Subcutaneous abdominal adipose tissue (tissue), 5 donors: ENCODE measurements at regions not wholly inside any gene's neighbourhood (a gene's known extent, or its start where the extent isn't known, plus 50 kb on each side); places are given as distances from the start of the nearest gene placed in this dataset.
"Not testable (repeated sequence)": the region's sequence is repeated elsewhere in the genome, so short reads cannot be mapped to it uniquely, and the experiment has no call there.

ENCODE experiments used
- H3K27ac ChIP-seq: one replicate; pipeline ENCODE4 v1.7.0; 2013; ENCODE audit warnings: low read depth, mild to moderate bottlenecking, inconsistent platforms, low read length, moderate library complexity
- H3K27me3 ChIP-seq, 5 donors: one replicate each; pipeline ENCODE4 v1.7.0; 2013; ENCODE audit warnings: low read length in 5 of 5, inconsistent platforms in 1 of 5; ENCODE audit not compliant: control insufficient read depth in 5 of 5, insufficient read depth in 4 of 5
- H3K36me3 ChIP-seq, 5 donors: one replicate each; pipeline ENCODE4 v1.7.0; 2013; ENCODE audit warnings: low read length in 5 of 5; ENCODE audit not compliant: control insufficient read depth in 5 of 5, insufficient read depth in 5 of 5
- H3K4me1 ChIP-seq, 5 donors: one replicate each; pipeline ENCODE4 v1.7.0; 2013; ENCODE audit warnings: low read length in 5 of 5, mild to moderate bottlenecking in 3 of 5, moderate library complexity in 1 of 5; ENCODE audit not compliant: control insufficient read depth in 5 of 5, insufficient read depth in 5 of 5
- H3K4me3 ChIP-seq, 5 donors: one replicate each; pipeline ENCODE4 v1.7.0; 2013; ENCODE audit warnings: low read length in 5 of 5, low read depth in 1 of 5
- H3K9ac ChIP-seq, 5 donors: one replicate each; pipeline ENCODE4 v1.7.0; 2013; ENCODE audit warnings: low read length in 5 of 5, mild to moderate bottlenecking in 4 of 5, moderate library complexity in 3 of 5
- H3K9me3 ChIP-seq, 5 donors: one replicate each; pipeline ENCODE4 v1.7.0; 2013; ENCODE audit warnings: low read length in 5 of 5; ENCODE audit not compliant: control insufficient read depth in 5 of 5
- donor health status: healthy.
- donor health status: healthy.
- donor health status: healthy.
- donor health status: healthy.
- donor health status: healthy.

DNA sequence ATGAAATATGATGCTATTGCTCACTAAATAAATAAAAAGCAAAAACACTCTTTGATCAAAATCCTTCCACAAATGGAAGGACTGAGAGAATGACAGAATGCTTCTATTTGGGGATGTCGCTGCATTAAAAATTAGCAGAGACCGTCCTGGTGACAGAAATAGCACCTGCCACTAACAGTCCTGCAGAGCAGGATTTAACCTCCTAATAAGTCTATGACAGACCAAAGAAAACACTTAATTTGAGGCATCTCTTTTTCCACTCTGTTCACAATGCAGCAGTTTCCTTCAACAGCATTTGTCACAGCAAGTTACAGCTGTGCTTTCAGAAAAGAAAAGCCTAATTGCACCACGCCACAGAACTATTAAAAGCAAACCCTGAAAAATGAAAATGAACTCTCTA is 140.6 kb upstream of the BEND6 start:
- Histone ChIP-seq H3K27ac (no peak overlapping the region), H3K4me1 (peaks cover 0 to 8% (median 0%) of the 10 kb centered on the region in 5 donors), H3K36me3 (no peaks in the 10 kb centered on the region), H3K9ac (no peak overlapping the region), H3K9me3 (no peaks in the 10 kb centered on the region), H3K27me3 (no peaks in the 10 kb centered on the region), H3K4me3 (no peak overlapping the region)

- H3K9ac ChIP-seq, H3K36me3 ChIP-seq, H3K4me3 ChIP-seq, H3K9me3 ChIP-seq, H3K27me3 ChIP-seq, H3K27ac ChIP-seq: not testable (repeated sequence)
- H3K4me1 ChIP-seq: peaks cover 0 to 10% (median 0%) of the 10 kb centered on the region in 5 donors
Measured at GRCh38 chr6:56812851-56813250, 142.1 kb upstream of the BEND6 start.

DNA sequence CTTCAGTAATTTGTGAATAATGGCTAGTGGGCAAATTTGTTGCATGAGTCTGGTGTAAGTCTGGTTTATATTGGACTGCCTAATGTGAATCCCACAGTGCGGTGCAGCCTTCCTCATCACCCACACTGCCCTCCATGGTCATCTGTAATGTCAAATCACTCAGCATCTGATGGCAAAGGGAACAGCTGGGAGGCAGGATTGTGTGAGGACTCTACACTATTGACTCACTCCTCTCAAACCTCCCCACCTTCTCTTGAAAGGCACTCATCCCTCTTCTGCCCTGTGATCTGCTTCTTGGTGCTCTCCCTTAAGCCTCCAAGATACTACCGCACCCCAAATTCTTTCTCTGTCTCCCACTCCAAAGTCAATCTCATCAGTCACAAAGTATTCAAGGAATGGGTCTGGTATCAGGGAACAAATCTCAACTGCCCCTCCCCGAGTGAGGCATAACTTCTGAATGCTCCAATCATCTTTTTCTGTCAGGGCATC is 146.0 kb upstream of the BEND6 start:
- peaks cover 0 to 20% (median 10%) of the 10 kb centered on the region in 5 donors for H3K4me1 ChIP-seq
- no peak overlapping the region for H3K9ac ChIP-seq
- H3K27ac ChIP-seq: no peak overlapping the region

GRCh38 chr6:56807989-56808337 is 146.9 kb upstream of the BEND6 start:
- Histone ChIP-seq H3K27ac (no peak overlapping the region), H3K27me3 (no peaks in the 10 kb centered on the region), H3K9me3 (no peaks in the 10 kb centered on the region), H3K9ac (no peak overlapping the region), H3K36me3 (no peaks in the 10 kb centered on the region), H3K4me1 (peaks cover under 1 to 30% (median 20%) of the 10 kb centered on the region in 5 donors), H3K4me3 (no peak overlapping the region)

More for the DNA sequence above, 146.0 kb upstream of the BEND6 start:
- Histone ChIP-seq H3K27me3 (no peaks in the 10 kb centered on the region), H3K4me3 (no peak overlapping the region), H3K9me3 (no peaks in the 10 kb centered on the region), H3K36me3 (no peaks in the 10 kb centered on the region)

- no peak overlapping the region for H3K9ac ChIP-seq
- H3K4me1 ChIP-seq: peaks cover 2 to 35% (median 25%) of the 10 kb centered on the region in 5 donors
- no peaks in the 10 kb centered on the region for H3K36me3 ChIP-seq
- no peaks in the 10 kb centered on the region for H3K9me3 ChIP-seq
- no peaks in the 10 kb centered on the region for H3K27me3 ChIP-seq
- no peak overlapping the region for H3K27ac ChIP-seq
- H3K4me3 ChIP-seq: no peak overlapping the region
Measured at GRCh38 chr6:56807326-56807988, 147.4 kb upstream of the BEND6 start.

GRCh38 chr6:56806368-56806767 is 148.5 kb upstream of the BEND6 start:
- no peaks in the 10 kb centered on the region for H3K36me3 ChIP-seq
- H3K27ac ChIP-seq: peak overlapping the region; percentile 95
- no peaks in the 10 kb centered on the region for H3K9me3 ChIP-seq
- H3K9ac ChIP-seq: peak overlapping the region in 1 of 5 donors; percentile 13
- no peaks in the 10 kb centered on the region for H3K27me3 ChIP-seq
- H3K4me1 ChIP-seq: peaks cover 2 to 37% (median 28%) of the 10 kb centered on the region in 5 donors
- H3K4me3 ChIP-seq: no peak overlapping the region

DNA sequence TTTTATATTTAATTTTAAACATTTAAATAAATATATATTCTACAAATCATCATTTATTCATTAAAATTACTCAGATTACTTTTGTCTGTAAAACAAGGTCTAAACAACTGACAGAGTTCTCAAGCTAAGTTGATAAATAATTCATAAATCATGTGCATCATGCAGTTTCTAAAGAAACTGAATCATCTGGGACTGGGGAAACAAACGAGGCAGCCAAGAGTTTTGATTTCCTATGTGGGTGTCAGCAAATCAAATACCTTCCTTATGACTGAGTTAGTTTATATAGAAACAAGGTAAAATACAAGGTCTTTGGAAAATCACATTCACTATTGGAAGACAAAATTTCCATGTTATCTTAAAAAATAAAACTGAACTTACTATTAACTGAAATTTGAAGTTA is 149.9 kb upstream of the BEND6 start:
- Histone ChIP-seq H3K36me3 (no peaks in the 10 kb centered on the region), H3K9ac (peak overlapping the region in 1 of 5 donors; percentile 39), H3K4me1 (peaks cover 2 to 37% (median 28%) of the 10 kb centered on the region in 5 donors), H3K27me3 (no peaks in the 10 kb centered on the region), H3K9me3 (no peaks in the 10 kb centered on the region), H3K4me3 (no peak overlapping the region), H3K27ac (peak overlapping the region; percentile 95)

DNA sequence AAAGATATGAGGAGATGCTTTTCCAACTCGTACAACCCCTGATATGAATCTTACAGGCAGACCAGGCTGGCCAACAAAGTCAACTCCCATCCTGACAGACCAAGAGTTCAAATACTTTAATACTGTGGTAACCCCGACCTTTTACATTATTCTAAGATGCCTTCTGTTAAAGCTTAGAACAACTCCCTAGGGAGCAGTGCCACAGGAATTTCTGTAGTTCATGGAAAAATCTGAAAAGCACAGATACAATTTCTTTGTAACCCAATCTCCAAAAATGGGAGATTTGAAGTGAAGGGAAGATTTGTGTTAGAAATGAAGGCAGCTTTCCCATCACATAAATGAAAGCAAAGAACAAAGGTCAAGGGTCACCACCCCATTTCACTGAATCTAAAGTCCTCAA is 151.3 kb upstream of the BEND6 start:
- Histone ChIP-seq H3K9ac (peak overlapping the region in 1 of 5 donors; percentile 48), H3K36me3 (no peaks in the 10 kb centered on the region), H3K27ac (peak overlapping the region; percentile 82), H3K27me3 (no peaks in the 10 kb centered on the region), H3K4me3 (no peak overlapping the region), H3K9me3 (no peaks in the 10 kb centered on the region), H3K4me1 (peaks cover 2 to 38% (median 29%) of the 10 kb centered on the region in 5 donors)

GRCh38 chr6:56802584-56802983 is 152.3 kb upstream of the BEND6 start:
- Histone ChIP-seq H3K9me3 (no peaks in the 10 kb centered on the region), H3K27ac (peak overlapping the region; percentile 82)

DNA sequence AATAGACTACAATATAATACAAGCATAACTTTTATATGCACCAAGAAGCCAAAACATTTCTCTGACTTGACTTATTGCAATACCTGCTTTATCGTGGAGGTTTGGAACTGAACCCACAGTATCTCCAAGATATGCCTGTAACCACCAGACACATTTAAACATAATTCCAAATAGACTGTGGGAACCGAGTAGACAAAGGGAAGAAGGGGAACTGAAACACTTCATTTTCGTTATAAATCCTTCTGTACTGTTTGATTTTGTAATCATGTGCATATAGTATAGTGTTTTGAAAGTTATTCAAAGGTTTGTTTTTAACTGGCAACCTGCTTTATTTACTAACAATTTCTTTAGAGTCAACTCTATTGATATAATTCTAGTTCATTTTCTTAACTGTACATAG is 154.9 kb upstream of the BEND6 start:
- H3K9me3 ChIP-seq: no peaks in the 10 kb centered on the region
- no peak overlapping the region for H3K27ac ChIP-seq
- H3K4me1 ChIP-seq: peaks cover 2 to 63% (median 47%) of the 10 kb centered on the region in 5 donors
- no peak overlapping the region for H3K9ac ChIP-seq
- no peak overlapping the region for H3K4me3 ChIP-seq
- H3K27me3 ChIP-seq: no peaks in the 10 kb centered on the region
- no peaks in the 10 kb centered on the region for H3K36me3 ChIP-seq

More at GRCh38 chr6:56802584-56802983, 152.3 kb upstream of the BEND6 start:
- Histone ChIP-seq H3K9ac (no peak overlapping the region), H3K4me1 (peaks cover 2 to 45% (median 33%) of the 10 kb centered on the region in 5 donors), H3K36me3 (no peaks in the 10 kb centered on the region), H3K4me3 (no peak overlapping the region), H3K27me3 (no peaks in the 10 kb centered on the region)
